ENCODE measurements at regions not wholly inside any gene's neighbourhood (a gene's known extent, or its start where the extent isn't known, plus 50 kb on each side); places are given as distances from the start of the nearest gene placed in this dataset.

GRCh38 chr10:28411136-28411460 lies 108.2 kb upstream of the MPP7 start:
- no TSS peak for BruUV-seq (replicated peaks)
- Histone ChIP-seq H3K9me3 (replicated peaks; ENCODE audit: control insufficient read depth, insufficient read depth, low read depth, low read length) (no peaks in the 10 kb centered on the region), H3K4me2 (ENCODE audit: insufficient read depth, low read length) (no peak overlapping the region), H3K27ac (ENCODE audit: extremely low read depth, low read depth, low read length) (no peak overlapping the region), H3K9ac (ENCODE audit: insufficient read depth in 1 of 2, low read depth in 2 of 2, low read length in 2 of 2) (no peak overlapping the region), H4K20me1 (replicated peaks; ENCODE audit: control insufficient read depth, insufficient read depth, low read length) (no peaks in the 10 kb centered on the region), H3K36me3 (ENCODE audit: control insufficient read depth, insufficient read depth, low read length) (no peaks in the 10 kb centered on the region), H3K9me1 (ENCODE audit: control insufficient read depth, insufficient read depth, low read length) (no peaks in the 10 kb centered on the region), H3K4me3 (no peak overlapping the region), H3K79me2 (ENCODE audit: control insufficient read depth, insufficient read depth, low read length) (no peaks in the 10 kb centered on the region), H3K27me3 (ENCODE audit: control insufficient read depth in 2 of 2, insufficient read depth in 2 of 2, low read length in 2 of 2) (peaks cover 6 to 8% of the 10 kb centered on the region in 2 experiments), H2AFZ (ENCODE audit: low read depth, low read length) (no peak overlapping the region), H3K4me1 (replicated peaks in 1 of 2; ENCODE audit: control insufficient read depth in 2 of 2, insufficient read depth in 2 of 2, low read length in 2 of 2) (no peaks in the 10 kb centered on the region; a peak in 1 of 5 replicates)
- ATAC-seq: no peak
- no peak for FAIRE-seq
- in situ Hi-C loops (cut with MboI): no loop called here
- TF ChIP-seq MXI1 (IDR thresholded peaks at IDR 0.05; ENCODE audit: low read depth, low read length) (no peak), KAT2B (IDR thresholded peaks at IDR 0.05; ENCODE audit: low read depth, low read length) (no peak), MLLT1 (IDR thresholded peaks at IDR 0.05) (no peak), BACH1 (tag; IDR thresholded peaks at IDR 0.05) (no peak), ZNF165 (CRISPR knock-in tag; IDR thresholded peaks at IDR 0.05; ENCODE audit: borderline replicate concordance) (no peak), EGR1 (conservative IDR thresholded peaks at IDR 0.05) (no peak), ILF3 (IDR thresholded peaks at IDR 0.05; ENCODE audit: borderline replicate concordance) (no peak), FOXA1 (IDR thresholded peaks at IDR 0.05; ENCODE audit: borderline replicate concordance) (no peak), ZNF124 (CRISPR knock-in tag; IDR thresholded peaks at IDR 0.05) (no peak), TCFL5 (CRISPR knock-in tag; conservative IDR thresholded peaks at IDR 0.05) (no peak), ZBTB33 (CRISPR knock-in tag; IDR thresholded peaks at IDR 0.05) (no peak), ETS1 (conservative IDR thresholded peaks at IDR 0.05; ENCODE audit: control insufficient read depth, low read depth, low read length) (no peak), XRCC4 (IDR thresholded peaks at IDR 0.05; ENCODE audit: extremely low read depth, insufficient read depth, insufficient read length) (no peak)
- 0% methylated on average over 6 of the region's 6 CpGs for WGBS (ENCODE audit: insufficient coverage, low coverage, missing lambda C conversion rate)
- CTCF ChIA-PET (ENCODE audit: low intra/inter-chr PET ratio): no interaction called here
- POLR2A ChIA-PET: interaction anchor here (1.1 to 1.2 kb wide), 2 partner anchors 10 to 216 kb away, joined by 3 to 4 read pairs; no protein-coding TSS in a partner anchor
- intact Hi-C loops (cut with micrococcal nuclease): no loop called here
- no peak for DNase-seq (ENCODE audit: extremely low read depth in 1 of 4, low spot score in 3 of 4)
